PC-9 (cell line): ENCODE measurements at regions not wholly inside any gene's neighbourhood (a gene's known extent, or its start where the extent isn't known, plus 50 kb on each side); places are given as distances from the start of the nearest gene placed in this dataset.

Experiments used
- BruUV-seq: library from RNA; stranded (reverse); fragments of 400-500 nt; replicated peaks from 2 replicates; lab custom pipeline; 2021; lab: Mats Ljungman, UMichigan
- CTCF ChIA-PET: fragments of 300-600 bp; sonication (Branson Sonifier 250); formaldehyde crosslinking; loops from one replicate; lab custom pipeline; 2022; ENCODE audit warnings: antibody characterized with exemption; lab: Charles Lee
- POLR2A ChIA-PET: fragments of 300-600 bp; sonication (Branson Sonifier 250); formaldehyde crosslinking; loops from one replicate; lab custom pipeline; 2022; ENCODE audit warnings: antibody characterized with exemption; ENCODE audit not compliant: unreplicated experiment; lab: Charles Lee
- DNase-seq, 2 experiments: peaks; one replicate each; pipeline versions ENCODE4 v3.0.0 to v3.0.0-alpha.2; 2015 to 2022; ENCODE audit warnings: mixed read lengths in 1 of 2
- H2AFZ ChIP-seq: fragments of 200-600 bp; sonication (generic); 2 replicates; pipeline ENCODE4 v1.8.1; 2017; ENCODE audit warnings: antibody characterized with exemption
- H3F3A ChIP-seq: fragments of 200-600 bp; sonication (generic); 2 replicates; pipeline ENCODE4 v1.8.1; 2017; ENCODE audit warnings: antibody characterized with exemption, mild to moderate bottlenecking, low read depth; ENCODE audit not compliant: insufficient read depth
- H3K27ac ChIP-seq: fragments of 200-600 bp; sonication (generic); 2 replicates; pipeline ENCODE4 v1.6.1; 2016; ENCODE audit warnings: mixed run types
- H3K27me3 ChIP-seq: fragments of 200-600 bp; sonication (generic); 2 replicates; pipeline ENCODE4 v1.6.1; 2016; ENCODE audit warnings: low read depth, mixed run types; ENCODE audit not compliant: insufficient read depth
- H3K36me3 ChIP-seq: fragments of 200-600 bp; sonication (generic); 2 replicates; pipeline ENCODE4 v1.6.1; 2016; ENCODE audit warnings: low read depth, mixed run types
- H3K4me1 ChIP-seq: fragments of 200-600 bp; sonication (generic); replicated peaks from 2 replicates; pipeline ENCODE4 v1.6.1; 2016; ENCODE audit warnings: mixed run types; ENCODE audit not compliant: insufficient read depth
- H3K4me2 ChIP-seq: fragments of 200-600 bp; sonication (generic); 2 replicates; pipeline ENCODE4 v1.6.1; 2017; ENCODE audit warnings: mixed run types
- H3K4me3 ChIP-seq: fragments of 200-600 bp; sonication (generic); 2 replicates; pipeline ENCODE4 v1.6.1; 2016; ENCODE audit warnings: mixed run types
- H3K79me2 ChIP-seq: fragments of 200-600 bp; sonication (generic); 2 replicates; pipeline ENCODE4 v1.6.1; 2017; ENCODE audit warnings: low read depth, mixed run types
- H3K9me2 ChIP-seq: fragments of 200-600 bp; sonication (generic); 2 replicates; pipeline ENCODE4 v1.8.1; 2017; ENCODE audit warnings: mild to moderate bottlenecking; ENCODE audit not compliant: insufficient read depth
- H3K9me3 ChIP-seq: fragments of 200-600 bp; sonication (generic); 2 replicates; pipeline ENCODE4 v1.8.1; 2016; ENCODE audit warnings: low read depth; ENCODE audit not compliant: insufficient read depth
- H4K20me1 ChIP-seq: fragments of 200-600 bp; sonication (generic); 2 replicates; pipeline ENCODE4 v1.8.1; 2017; ENCODE audit not compliant: insufficient read depth
- CTCF ChIP-seq: fragments of 200-600 bp; sonication (generic); conservative IDR thresholded peaks from 2 replicates; pipeline ENCODE4 v1.6.1; 2017; ENCODE audit warnings: mixed run types, antibody characterized with exemption, mild to moderate bottlenecking, moderate library complexity
- EZH2 ChIP-seq: fragments of 200-600 bp; sonication (generic); IDR thresholded peaks from 2 replicates; pipeline ENCODE4 v1.8.0; 2017; ENCODE audit warnings: antibody characterized with exemption, low read depth
- intact Hi-C: fragments of 100-400 bp; cut with micrococcal nuclease; formaldehyde crosslinking; loops from one replicate; pipeline ENCODE4 v1.10.0; 2022; ENCODE audit not compliant: unreplicated experiment

- ChIA-PET CTCF (no interaction called here), POLR2A (no interaction called here)
- H3K27me3 ChIP-seq: no peaks in the 10 kb centered on the region
- BruUV-seq: no TSS peak
- H2AFZ ChIP-seq: no peak overlapping the region
- no peak overlapping the region for H3K27ac ChIP-seq
- no peaks in the 10 kb centered on the region; the same call in 1 of the 2 replicates for H3K9me3 ChIP-seq
- no peak overlapping the region for H3K4me2 ChIP-seq
- no peaks in the 10 kb centered on the region for H3K36me3 ChIP-seq
- TF ChIP-seq CTCF (no peak), EZH2 (no peak)
- no peaks in the 10 kb centered on the region for H3K79me2 ChIP-seq
- no peaks in the 10 kb centered on the region for H3K4me1 ChIP-seq
- no peak overlapping the region for H3K4me3 ChIP-seq
- no peaks in the 10 kb centered on the region for H4K20me1 ChIP-seq
- intact Hi-C loops: no loop called here
- H3F3A ChIP-seq: no peaks in the 10 kb centered on the region
- DNase-seq: no peak
- H3K9me2 ChIP-seq: no peaks in the 10 kb centered on the region
These were observed 313.0 kb upstream of the ZNF608 start for GRCh38 chr5:125059255-125060002.

GRCh38 chr5:125061726-125062125 is 315.3 kb upstream of the ZNF608 start:
- Histone ChIP-seq H3K4me2 (no peak overlapping the region), H3K9me3 (no peaks in the 10 kb centered on the region; the same call in 1 of the 2 replicates), H2AFZ (no peak overlapping the region), H4K20me1 (no peaks in the 10 kb centered on the region), H3K27ac (no peak overlapping the region), H3F3A (no peaks in the 10 kb centered on the region), H3K79me2 (no peaks in the 10 kb centered on the region), H3K4me1 (no peaks in the 10 kb centered on the region), H3K4me3 (no peak overlapping the region), H3K27me3 (no peaks in the 10 kb centered on the region), H3K36me3 (no peaks in the 10 kb centered on the region), H3K9me2 (no peaks in the 10 kb centered on the region)
- no TSS peak for BruUV-seq
- TF ChIP-seq CTCF (no peak), EZH2 (no peak)
- CTCF ChIA-PET: no interaction called here
- DNase-seq: no peak
- intact Hi-C loops: no loop called here
- POLR2A ChIA-PET: no interaction called here

- intact Hi-C loops: no loop called here
- CTCF ChIA-PET: no interaction called here
- TF ChIP-seq EZH2: no peak
- TF ChIP-seq CTCF: no peak
- H3K36me3 ChIP-seq: no peaks in the 10 kb centered on the region
- H3K4me2 ChIP-seq: no peak overlapping the region
- no peaks in the 10 kb centered on the region for H3K9me2 ChIP-seq
- no peak for DNase-seq
- H3F3A ChIP-seq: no peaks in the 10 kb centered on the region
- no peaks in the 10 kb centered on the region for H3K9me3 ChIP-seq
- no TSS peak for BruUV-seq
- H3K27me3 ChIP-seq: no peaks in the 10 kb centered on the region
- POLR2A ChIA-PET: no interaction called here
- H3K4me3 ChIP-seq: no peak overlapping the region
- H4K20me1 ChIP-seq: no peaks in the 10 kb centered on the region
- H2AFZ ChIP-seq: no peak overlapping the region
- no peaks in the 10 kb centered on the region for H3K79me2 ChIP-seq
- H3K4me1 ChIP-seq: no peaks in the 10 kb centered on the region
- no peak overlapping the region for H3K27ac ChIP-seq
These were observed 318.4 kb upstream of the ZNF608 start for GRCh38 chr5:125064621-125065438.
